ENCODE measurements at regions not wholly inside any gene's neighbourhood (a gene's known extent, or its start where the extent isn't known, plus 50 kb on each side); places are given as distances from the start of the nearest gene placed in this dataset.
"Not testable (repeated sequence)": the region's sequence is repeated elsewhere in the genome, so short reads cannot be mapped to it uniquely, and the experiment has no call there.

DNA sequence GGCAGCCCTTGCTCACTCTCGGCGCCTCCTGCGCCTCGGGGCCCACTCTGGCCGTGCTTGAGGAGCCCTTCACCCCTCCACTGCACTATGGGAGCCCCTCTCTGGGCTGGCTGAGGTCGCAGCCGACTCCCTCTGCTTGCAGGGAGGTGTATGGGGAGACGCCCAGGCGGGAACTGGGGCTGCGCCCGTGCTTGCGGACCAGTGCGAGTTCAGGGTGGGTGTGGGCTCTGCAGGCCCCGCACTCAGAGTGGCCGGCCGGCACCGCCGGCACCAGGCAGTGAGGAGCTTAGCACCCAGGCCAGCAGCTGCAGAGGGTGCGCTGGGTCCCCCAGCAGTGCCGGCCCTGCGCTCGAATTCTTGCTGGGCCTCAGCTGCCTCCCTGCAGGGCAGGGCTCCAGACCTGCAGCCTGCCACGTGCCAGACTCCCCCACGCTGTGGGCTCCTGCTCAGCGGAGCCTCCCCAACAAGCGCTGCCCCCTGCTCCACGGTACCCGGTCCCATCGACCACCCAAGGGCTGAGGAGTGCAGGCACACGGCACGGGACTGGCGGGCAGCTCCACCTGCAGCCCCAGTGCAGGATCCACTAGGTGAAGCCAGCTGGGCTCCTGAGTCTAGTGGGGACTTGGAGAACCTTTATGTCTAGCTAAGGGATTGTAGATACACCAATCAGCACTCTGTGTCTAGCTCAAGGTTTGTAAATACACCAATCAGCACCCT lies 54.0 kb upstream of the WWC2 start:
- TF ChIP-seq POLR2A (IDR thresholded peaks at IDR 0.05; ENCODE audit: low read depth, low read length); MXI1 (IDR thresholded peaks at IDR 0.05; ENCODE audit: borderline replicate concordance, low read depth, low read length); RAD21 (IDR thresholded peaks at IDR 0.05; ENCODE audit: low read length): not testable (repeated sequence)
- TF ChIP-seq, protein P1, sequence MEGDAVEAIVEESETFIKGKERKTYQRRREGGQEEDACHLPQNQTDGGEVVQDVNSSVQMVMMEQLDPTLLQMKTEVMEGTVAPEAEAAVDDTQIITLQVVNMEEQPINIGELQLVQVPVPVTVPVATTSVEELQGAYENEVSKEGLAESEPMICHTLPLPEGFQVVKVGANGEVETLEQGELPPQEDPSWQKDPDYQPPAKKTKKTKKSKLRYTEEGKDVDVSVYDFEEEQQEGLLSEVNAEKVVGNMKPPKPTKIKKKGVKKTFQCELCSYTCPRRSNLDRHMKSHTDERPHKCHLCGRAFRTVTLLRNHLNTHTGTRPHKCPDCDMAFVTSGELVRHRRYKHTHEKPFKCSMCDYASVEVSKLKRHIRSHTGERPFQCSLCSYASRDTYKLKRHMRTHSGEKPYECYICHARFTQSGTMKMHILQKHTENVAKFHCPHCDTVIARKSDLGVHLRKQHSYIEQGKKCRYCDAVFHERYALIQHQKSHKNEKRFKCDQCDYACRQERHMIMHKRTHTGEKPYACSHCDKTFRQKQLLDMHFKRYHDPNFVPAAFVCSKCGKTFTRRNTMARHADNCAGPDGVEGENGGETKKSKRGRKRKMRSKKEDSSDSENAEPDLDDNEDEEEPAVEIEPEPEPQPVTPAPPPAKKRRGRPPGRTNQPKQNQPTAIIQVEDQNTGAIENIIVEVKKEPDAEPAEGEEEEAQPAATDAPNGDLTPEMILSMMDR (conservative IDR thresholded peaks at IDR 0.05; ENCODE audit: low read depth, low read length) = not testable (repeated sequence)
